HG03571 (cell line): ENCODE measurements at regions not wholly inside any gene's neighbourhood (a gene's known extent, or its start where the extent isn't known, plus 50 kb on each side); places are given as distances from the start of the nearest gene placed in this dataset.
A peak's percentile ranks its signal among the peaks of the same experiment; 100 is the strongest.

ENCODE experiments used
- ATAC-seq: cut with Tn5 transposase; IDR thresholded peaks from one replicate; pipeline ENCODE4 v1.9.1; 2021; ENCODE audit not compliant: unreplicated experiment

DNA sequence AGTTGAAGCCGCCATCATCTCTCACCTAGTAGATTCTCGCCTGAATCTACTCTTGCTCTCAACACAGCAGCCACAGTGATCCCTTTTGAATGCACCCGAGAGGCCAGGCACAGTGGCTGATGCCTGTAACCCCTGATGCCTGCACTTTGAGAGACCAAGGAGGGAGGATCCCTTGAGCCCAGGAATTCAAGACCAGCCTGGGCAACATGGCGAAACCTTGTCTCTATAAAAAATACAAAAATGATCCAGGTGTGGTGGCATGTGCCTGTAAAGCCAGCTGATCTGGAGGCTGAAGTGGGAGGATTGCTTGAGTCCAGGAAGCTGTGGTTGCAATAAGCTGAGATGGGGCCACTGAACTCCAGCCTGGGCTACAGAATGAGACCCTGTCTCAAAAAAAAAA, 60.3 kb upstream of the EML4 start:
- no peak for ATAC-seq

DNA sequence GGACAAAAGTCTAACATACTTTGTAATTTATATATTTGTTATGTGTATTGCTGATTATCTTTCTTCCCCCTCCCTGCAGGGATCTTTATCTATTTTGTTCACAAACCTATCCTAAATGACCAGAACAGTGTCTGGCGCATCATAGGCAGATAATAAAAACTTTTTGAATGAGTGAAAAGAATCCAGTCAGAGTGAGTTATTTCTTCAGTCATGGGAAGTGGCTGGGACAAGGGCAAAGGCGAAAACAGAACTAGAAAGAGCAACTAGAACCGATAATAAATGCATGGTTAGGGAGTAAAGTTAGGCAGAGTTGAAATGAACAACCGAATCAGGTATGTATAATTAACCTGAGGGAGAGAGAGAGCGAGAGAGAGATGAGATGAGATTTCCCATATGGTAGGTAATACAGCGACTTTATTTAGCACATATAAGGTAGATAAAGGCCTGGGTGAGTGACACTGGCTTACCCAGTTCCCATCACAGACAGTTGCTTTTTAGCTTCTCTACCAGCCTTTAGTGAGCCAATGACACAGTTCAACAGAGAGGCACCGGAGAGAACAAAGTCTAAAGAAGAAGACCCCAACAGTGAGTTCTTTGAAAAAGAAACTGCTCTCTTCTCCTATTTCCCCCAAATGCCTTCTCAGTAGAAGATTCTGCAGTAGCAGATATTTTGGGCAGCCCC, 59.1 kb upstream of the EML4 start:
- no peak for ATAC-seq

DNA sequence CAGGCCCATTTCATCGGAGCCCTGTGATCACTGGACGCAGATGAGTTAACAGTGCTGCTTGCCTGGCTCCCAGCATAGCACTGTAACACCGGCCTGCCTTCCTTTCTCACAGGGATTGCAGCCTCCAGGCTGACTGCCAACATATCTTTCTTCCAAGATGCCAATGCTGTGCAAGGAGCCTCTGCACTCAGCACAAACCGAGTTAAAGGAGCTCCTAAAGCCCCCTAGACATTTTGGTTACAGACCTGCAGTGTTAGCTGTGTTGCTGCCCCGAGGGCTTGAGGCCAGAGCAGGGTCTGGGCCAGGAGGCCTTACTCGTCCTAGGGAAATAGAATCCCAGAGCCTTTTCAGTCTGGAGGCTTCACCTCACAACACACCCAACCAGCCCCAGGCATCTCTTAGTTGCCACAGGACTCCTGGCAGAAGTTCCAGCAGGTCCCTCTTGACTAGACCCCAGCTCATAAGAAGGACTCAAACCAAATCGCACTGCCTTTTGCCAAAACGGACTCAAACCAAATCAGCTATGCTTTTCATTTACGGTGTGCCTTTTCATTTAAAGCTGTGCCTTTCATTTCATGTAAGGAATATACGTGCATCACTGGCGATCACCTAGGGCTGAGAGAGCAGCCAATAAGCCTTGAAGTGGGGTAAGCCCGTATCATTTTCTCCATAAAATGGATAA, 58.4 kb upstream of the EML4 start:
- no peak for ATAC-seq

DNA sequence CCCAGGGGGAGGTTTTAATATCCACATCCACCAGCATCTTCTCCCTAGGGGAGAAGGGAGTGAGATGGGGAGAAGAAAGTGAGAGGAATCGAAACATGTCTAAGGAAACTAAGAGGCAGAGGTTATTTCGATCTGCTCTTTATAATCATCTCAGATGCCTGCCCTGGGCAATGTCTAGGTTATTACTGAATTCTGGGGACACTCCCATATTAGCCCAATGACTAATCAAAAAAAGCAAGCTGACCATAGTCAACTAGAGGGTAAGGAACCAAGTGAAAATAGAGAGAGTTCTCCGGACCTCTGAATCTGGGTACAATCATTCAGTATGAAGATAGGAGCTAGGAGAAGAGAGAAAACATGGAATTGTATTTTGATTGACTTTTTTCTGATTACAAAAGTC, 56.7 kb upstream of the EML4 start:
- no peak for ATAC-seq

DNA sequence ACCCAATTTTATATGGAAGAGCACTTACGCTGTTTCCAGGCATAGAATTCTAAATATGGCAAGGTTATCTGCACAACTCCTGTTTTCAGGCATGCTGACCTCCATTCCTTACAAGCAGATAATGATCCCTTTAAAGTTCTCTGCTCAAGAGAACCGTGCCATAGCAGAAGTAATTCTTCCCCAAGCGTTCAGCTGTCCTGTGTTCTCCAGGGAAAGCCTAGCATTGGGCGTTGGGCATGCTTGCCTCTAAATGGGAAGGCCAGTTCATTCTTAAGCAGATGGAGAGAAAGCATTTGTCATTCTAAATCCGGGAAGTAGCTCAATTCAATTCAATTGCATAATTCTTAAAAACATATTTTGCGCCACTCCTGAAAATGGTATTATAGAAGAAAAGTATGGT, 55.7 kb upstream of the EML4 start:
- ATAC-seq, result no peak

DNA sequence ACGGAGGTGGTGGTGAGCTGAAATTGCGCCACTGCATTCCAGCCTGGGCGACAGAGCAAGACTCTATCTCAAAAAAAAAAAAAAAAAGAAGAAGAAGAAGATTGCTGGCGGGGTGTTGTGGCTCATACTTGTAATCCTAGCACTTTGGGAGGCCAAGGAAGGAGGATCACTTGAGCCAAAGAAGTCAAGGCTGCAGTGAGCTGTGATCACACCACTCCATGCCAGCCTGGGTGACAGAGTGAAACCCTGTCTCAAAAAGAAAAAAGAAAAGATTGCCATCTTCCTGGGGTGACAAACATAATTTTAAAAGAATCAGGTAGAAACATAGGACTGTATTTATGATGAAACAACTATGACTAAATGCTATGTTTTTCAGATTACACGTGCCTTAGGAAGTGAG, 55.1 kb upstream of the EML4 start:
- no peak for ATAC-seq

DNA sequence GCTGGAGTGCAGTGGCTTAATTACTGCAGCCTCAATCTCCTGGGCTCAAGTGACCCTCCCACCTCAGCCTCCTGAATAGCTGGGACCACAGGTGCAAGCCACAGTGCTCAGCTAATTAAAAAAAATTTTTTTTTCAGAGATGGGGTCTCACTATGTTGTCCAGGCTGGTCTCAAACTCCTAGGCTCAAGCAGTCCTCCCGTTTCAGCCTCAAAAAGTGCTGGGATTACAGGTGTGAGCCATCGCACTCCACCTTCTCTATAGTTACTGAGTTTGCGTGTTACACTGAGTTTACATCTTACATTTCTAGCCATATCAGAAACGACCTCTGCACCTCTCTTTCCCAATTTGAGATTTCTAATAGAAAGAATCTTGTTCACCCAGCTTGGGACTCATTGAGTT, 53.6 kb upstream of the EML4 start:
- no peak for ATAC-seq

DNA sequence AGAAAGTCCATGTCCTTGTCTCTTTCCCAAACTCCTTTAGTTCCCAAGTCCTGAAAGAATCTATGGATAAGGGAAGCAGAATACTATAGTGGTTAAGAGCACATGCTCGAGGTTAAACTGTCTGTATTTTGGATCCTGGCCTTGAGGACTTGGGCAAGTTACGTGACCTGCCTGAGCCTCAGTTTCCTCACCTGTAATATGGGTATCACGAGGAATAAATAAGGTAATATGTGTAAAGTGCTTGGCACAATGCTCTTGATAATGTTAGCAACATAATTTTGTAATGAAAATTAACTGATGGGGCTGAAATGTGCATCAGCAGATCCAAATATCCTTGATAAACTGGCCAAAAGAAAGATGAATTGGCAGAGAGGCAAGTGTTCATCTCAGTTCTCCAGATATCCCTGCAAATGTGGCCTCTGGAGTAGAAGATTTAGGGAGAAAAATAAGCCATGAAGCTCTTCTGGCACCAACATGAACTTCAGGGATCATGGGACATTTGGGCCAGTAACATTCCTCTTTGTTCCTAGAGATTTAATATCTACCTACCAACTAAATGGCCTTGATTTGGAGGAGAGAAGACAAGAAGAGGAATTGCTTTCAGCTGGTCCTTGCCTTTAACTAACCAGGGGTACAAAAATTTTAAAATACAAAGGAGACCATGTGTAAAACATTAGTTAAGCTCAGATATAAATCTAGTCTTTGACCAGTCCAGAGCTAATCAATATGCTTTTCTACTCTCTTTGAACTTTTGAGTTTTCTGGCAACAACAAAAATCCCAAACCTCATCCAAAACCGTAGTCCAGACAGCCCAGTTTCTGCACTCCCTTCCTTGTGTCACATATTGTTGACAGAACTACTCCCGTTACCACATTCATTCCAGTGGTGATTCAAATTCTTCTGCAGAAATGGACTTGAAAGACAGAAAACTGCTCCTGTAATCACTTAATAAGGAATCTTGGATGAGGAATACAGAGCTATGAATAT, 52.7 kb upstream of the EML4 start:
- no peak for ATAC-seq

DNA sequence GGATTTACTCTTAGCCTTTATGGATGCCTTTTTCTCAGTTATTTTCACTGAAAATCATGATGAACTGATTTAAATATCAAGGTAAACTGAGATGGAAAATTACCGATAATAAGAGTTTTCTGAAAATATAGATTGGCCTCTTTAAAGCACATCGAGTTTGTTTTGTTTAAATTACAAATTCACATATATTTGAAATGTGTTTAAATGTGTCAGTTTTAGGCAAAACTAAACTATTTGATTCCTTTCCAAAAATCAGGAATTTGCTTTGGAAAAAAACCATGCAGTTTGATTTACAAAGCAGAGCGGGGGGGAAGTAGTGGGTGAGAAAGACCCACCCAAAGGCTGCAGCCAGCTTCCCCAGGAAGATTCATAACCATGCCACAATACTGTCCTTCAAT, 52.0 kb upstream of the EML4 start:
- ATAC-seq, result no peak

DNA sequence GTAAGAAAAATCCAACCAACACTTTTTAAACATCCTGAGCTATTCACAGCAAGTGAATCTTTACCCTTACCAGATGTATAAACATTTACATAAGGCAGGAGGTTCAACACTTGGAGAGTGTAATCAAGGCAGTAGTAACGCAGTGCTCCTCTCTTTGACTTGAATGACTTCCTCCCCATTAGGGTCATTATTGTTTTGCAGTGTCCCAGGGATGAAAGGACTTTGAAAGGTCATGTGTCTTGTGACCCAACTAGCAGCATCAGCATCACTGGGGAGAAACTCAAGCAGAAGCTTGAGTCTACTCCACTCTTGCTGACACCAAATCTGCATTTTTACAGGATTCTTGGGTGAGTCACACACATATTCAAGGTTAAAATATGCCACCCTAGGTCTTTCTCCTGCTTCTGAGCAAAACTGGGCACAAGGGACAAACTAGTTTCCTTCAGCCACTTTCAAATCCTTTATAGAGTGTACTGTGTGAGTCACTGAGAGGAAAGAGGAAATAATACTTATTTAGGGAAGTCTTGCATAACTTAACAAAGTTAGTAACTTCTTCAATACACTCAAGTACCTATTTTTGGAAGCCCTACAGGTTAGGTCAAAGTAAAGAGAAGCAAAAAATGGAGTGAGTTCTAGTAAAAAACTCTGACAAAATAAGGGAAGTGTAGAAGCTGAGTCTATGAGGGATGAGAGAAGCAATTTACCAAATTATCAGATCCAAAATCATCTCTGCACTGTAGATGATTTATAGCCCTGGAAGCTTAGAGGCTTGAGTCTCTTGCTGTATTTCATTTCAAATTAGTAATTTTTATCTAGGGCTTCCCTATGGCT, 51.0 kb upstream of the EML4 start:
- ATAC-seq, result peak; percentile 92

DNA sequence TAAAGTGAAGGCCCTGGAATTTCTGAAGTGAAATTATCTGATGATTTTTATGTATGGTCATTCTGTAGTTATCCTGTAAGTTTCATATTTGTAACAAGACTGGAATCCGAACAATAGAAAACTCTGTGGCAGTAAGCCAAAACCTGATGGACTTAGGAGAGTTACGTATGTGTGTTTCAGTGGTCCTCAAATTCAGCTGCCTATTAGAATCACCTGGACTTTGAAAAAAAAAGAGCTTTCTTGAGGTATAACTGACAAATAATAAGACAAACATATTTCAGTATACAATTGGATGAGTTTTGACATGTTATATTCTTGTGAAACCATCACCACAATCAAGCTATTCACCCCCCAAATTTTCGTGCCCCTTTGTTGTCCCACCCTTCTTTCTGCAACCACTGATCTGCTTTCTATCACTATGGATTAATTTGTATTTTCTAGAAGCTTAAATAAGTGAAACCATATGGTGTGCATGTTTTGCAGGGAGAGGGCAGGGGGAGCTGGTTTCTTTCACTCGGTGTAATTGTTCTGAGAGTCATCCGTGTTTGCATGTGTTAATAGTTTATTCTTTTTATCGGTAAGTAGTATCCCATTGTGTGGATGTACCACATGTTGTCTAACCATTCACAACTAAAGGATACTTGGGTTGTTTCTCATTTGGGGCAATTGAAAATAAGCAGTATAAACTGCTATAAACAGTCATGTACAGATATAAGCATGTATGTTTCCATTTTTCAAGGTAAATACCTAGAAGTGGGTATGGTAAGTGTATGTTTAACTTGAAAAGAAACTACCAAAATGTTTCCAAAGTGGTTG, 50.2 kb upstream of the EML4 start:
- no peak for ATAC-seq
